ENCODE measurements at regions not wholly inside any gene's neighbourhood (a gene's known extent, or its start where the extent isn't known, plus 50 kb on each side); places are given as distances from the start of the nearest gene placed in this dataset.

GRCh38 chr2:14420851-14421250 lies 211.7 kb upstream of the LRATD1 start:
- no peak for TF ChIP-seq CTCF (IDR thresholded peaks at IDR 0.05)
- Histone ChIP-seq H3K4me3 (no peak overlapping the region), H3K27ac (no peak overlapping the region)
- DNase-seq (ENCODE audit: low spot score): no peak

GRCh38 chr2:14422426-14422825 lies 210.1 kb upstream of the LRATD1 start:
- no peak overlapping the region for H3K4me3 ChIP-seq
- no peak for TF ChIP-seq CTCF (IDR thresholded peaks at IDR 0.05)
- H3K27ac ChIP-seq: no peak overlapping the region
- DNase-seq (ENCODE audit: low spot score): no peak

DNA sequence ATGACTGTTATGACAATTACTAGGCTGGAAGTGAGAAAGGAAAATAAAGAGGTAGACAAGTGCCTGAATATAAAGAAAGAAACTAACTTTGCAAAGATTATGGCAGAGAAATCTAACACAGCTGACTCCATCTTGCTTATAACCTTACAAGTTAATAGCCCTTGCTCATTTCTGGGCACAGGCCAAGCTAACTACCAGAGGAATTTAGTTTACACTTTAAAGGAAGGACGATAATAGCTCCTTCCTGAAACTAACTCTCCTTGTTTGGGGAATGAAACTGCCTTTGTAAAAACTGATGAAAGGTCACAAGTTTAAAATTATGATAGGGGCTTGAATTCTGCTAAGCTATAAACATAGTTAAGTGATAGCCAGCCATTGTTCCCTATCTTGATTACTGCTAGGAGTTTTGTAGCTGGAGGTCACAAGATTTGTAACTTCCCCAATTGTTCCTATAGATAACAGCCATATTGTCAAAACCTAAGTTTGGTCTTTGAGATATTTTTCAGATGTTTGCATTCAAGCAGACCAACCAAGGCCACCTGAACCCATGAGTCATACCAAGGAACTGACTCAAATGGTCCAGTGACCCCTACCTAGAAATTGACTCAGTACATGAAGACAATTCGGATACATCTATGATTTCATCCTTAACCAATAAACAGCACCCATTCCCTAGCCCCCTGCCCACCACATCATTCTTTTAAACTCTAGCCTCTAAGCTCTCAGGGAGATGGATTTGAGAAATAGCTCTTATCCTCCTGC lies 209.2 kb upstream of the LRATD1 start:
- no peak for TF ChIP-seq CTCF (IDR thresholded peaks at IDR 0.05)
- Histone ChIP-seq H3K4me3 (no peak overlapping the region), H3K27ac (no peak overlapping the region)
- DNase-seq (ENCODE audit: low spot score): no peak

GRCh38 chr2:14424478-14425390 lies 207.8 kb upstream of the LRATD1 start:
- Histone ChIP-seq H3K4me3 (no peak overlapping the region), H3K27ac (no peak overlapping the region)
- no peak for TF ChIP-seq CTCF (IDR thresholded peaks at IDR 0.05)
- no peak for DNase-seq (ENCODE audit: low spot score)

DNA sequence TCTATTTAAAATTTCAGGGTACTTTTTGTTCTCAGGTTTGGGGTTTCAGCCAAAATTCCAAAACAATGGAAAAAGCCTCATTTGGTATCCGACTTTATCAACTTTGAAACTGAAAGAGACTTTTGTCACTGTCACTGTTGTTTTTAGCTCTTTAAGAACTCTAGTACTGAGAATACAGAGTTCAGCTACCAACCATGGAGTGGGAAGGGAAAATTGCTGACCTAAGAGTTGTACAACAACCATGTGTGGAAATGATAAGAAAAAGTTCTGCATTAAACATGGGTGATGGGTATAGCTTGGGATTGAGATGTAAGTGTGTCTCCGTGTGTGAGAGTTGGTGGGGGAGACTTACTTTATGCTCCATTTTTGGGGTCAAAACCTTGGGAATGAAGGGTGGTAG lies 206.6 kb upstream of the LRATD1 start:
- DNase-seq (ENCODE audit: low spot score): no peak
- Histone ChIP-seq H3K27ac (no peak overlapping the region), H3K4me3 (no peak overlapping the region)
- no peak for TF ChIP-seq CTCF (IDR thresholded peaks at IDR 0.05)

DNA sequence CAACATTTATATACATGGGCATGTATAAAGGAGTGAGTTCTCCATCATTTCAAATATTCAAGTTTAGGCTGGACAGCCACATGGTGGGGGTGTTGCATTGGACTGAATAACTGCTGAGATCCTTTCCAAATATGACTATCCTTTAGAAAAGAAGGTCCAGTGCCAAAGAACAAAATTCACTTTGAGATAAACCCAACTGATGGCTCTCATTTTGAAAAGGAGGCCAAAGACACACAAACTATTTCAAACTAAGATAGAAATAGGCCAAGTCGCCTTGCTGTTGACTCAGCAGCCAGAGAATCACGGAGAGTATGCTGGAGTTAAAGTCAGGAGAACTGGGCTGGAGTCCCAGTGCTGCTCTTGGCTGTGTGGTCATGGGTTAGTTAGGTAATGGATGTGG lies 204.5 kb upstream of the LRATD1 start:
- DNase-seq (ENCODE audit: low spot score): no peak
- no peak overlapping the region for H3K27ac ChIP-seq
- no peak for TF ChIP-seq CTCF (IDR thresholded peaks at IDR 0.05)
- H3K4me3 ChIP-seq: no peak overlapping the region

Measured in coronary artery (tissue), 2 donors.